Keratinocyte (primary cell): ENCODE measurements at regions not wholly inside any gene's neighbourhood (a gene's known extent, or its start where the extent isn't known, plus 50 kb on each side); places are given as distances from the start of the nearest gene placed in this dataset.

Experiments
- DNase-seq: peaks from one replicate; pipeline ENCODE4 v3.0.0-alpha.2; 2011; ENCODE audit warnings: low read depth, missing footprints, low spot score
- FAIRE-seq: peaks from 2 replicates; lab custom pipeline; 2011; peaks lifted over from hg19 to GRCh38; lab: Jason Lieb, UNC
- H2AFZ ChIP-seq: 2 replicates; pipeline ENCODE4 v1.6.0; 2012; ENCODE audit warnings: low read length, control low read depth, inconsistent platforms; ENCODE audit not compliant: control insufficient read depth
- H3K27ac ChIP-seq: 2 replicates; pipeline ENCODE4 v1.5.1; 2011; ENCODE audit warnings: low read length; ENCODE audit not compliant: control insufficient read depth, insufficient read depth
- H3K27me3 ChIP-seq: 3 replicates; pipeline ENCODE4 v1.6.0; 2011; ENCODE audit warnings: low read length; ENCODE audit not compliant: control insufficient read depth, insufficient read depth; ENCODE audit errors: extremely low read depth
- H3K36me3 ChIP-seq, 2 experiments: 2 replicates in 1 of 2; 3 replicates in 1 of 2; pipeline ENCODE4 v1.5.1; 2011; ENCODE audit warnings: low read length in 2 of 2, mild to moderate bottlenecking in 1 of 2; ENCODE audit not compliant: control insufficient read depth in 2 of 2, insufficient read depth in 2 of 2; ENCODE audit errors: extremely low read depth in 1 of 2
- H3K4me1 ChIP-seq: 3 replicates; pipeline ENCODE4 v1.5.1; 2011; ENCODE audit warnings: low read length; ENCODE audit not compliant: control insufficient read depth, insufficient read depth; ENCODE audit errors: extremely low read depth
- H3K4me2 ChIP-seq: 3 replicates; pipeline ENCODE4 v1.6.0; 2011; ENCODE audit warnings: low read depth, low read length; ENCODE audit not compliant: control insufficient read depth, insufficient read depth; ENCODE audit errors: extremely low read depth
- H3K4me3 ChIP-seq, 3 experiments: fragments of 200-600 bp in 1 of 3; sonication (generic) in 1 of 3; 2 replicates in 2 of 3; 3 replicates in 1 of 3; pipeline ENCODE4 v1.5.1; 2011 to 2016; ENCODE audit warnings: low read length in 3 of 3, mild to moderate bottlenecking in 3 of 3, control low read depth in 2 of 3, inconsistent platforms in 1 of 3, low read depth in 1 of 3, mixed read lengths in 1 of 3, mixed run types in 1 of 3, moderate library complexity in 1 of 3; ENCODE audit not compliant: control insufficient read depth in 2 of 3, insufficient read depth in 2 of 3; ENCODE audit errors: extremely low read depth in 1 of 3
- H3K79me2 ChIP-seq: 2 replicates; pipeline ENCODE4 v1.6.0; 2012; ENCODE audit warnings: low read length; ENCODE audit not compliant: control insufficient read depth, insufficient read depth
- H3K9ac ChIP-seq: 3 replicates; pipeline ENCODE4 v1.6.0; 2011; ENCODE audit warnings: low read length; ENCODE audit not compliant: control insufficient read depth, insufficient read depth; ENCODE audit errors: extremely low read depth
- H3K9me1 ChIP-seq: 3 replicates; pipeline ENCODE4 v1.6.0; 2011; ENCODE audit warnings: low read length; ENCODE audit not compliant: control insufficient read depth, insufficient read depth; ENCODE audit errors: extremely low read depth
- H3K9me3 ChIP-seq: 2 replicates; pipeline ENCODE4 v1.5.1; 2012; ENCODE audit warnings: low read depth, low read length; ENCODE audit not compliant: control insufficient read depth
- H4K20me1 ChIP-seq: 3 replicates; pipeline ENCODE4 v1.6.0; 2011; ENCODE audit warnings: low read length; ENCODE audit not compliant: control insufficient read depth, insufficient read depth; ENCODE audit errors: extremely low read depth
- CTCF ChIP-seq, 3 experiments: IDR thresholded peaks in 1 of 3; conservative IDR thresholded peaks in 1 of 3; optimal IDR thresholded peaks in 1 of 3; 2 replicates in 2 of 3; 3 replicates in 1 of 3; pipeline versions ENCODE3 to v1.5.1; 2011; ENCODE audit warnings: low read length in 3 of 3, mild to moderate bottlenecking in 3 of 3, moderate library complexity in 2 of 3, control low read depth in 1 of 3, inconsistent platforms in 1 of 3; ENCODE audit not compliant: insufficient read depth in 2 of 3; ENCODE audit errors: extremely low read depth in 1 of 3
- EZH2 ChIP-seq: IDR thresholded peaks from one replicate; pipeline ENCODE4 v1.6.1; 2012; ENCODE audit warnings: inconsistent platforms, mild to moderate bottlenecking, low read length, moderate library complexity
- dilution Hi-C: fragments of 300-500 bp; cut with MboI; formaldehyde crosslinking; loops from one replicate; pipeline ENCODE4 v1.7.0; 2020; ENCODE audit warnings: low sequenced_read_pairs; ENCODE audit not compliant: extremely low pct_ligation_motif_present

- Histone ChIP-seq H4K20me1 (no peaks in the 10 kb centered on the region), H2AFZ (no peak overlapping the region), H3K9me1 (no peaks in the 10 kb centered on the region), H3K79me2 (no peaks in the 10 kb centered on the region), H3K4me3 (no peak overlapping the region), H3K27ac (no peak overlapping the region), H3K4me2 (no peak overlapping the region), H3K27me3 (no peaks in the 10 kb centered on the region), H3K36me3 (no peaks in the 10 kb centered on the region), H3K9ac (no peak overlapping the region), H3K4me1 (no peaks in the 10 kb centered on the region), H3K9me3 (no peaks in the 10 kb centered on the region)
- no peak for DNase-seq
- TF ChIP-seq EZH2 (no peak), CTCF (optimal IDR thresholded peaks at IDR 0.05 in 1 of 3, IDR thresholded peaks at IDR 0.05 in 1 of 3, conservative IDR thresholded peaks at IDR 0.05 in 1 of 3; ENCODE audit: extremely low read depth in 1 of 3, insufficient read depth in 2 of 3, low read length in 3 of 3) (no peak)
- no peak for FAIRE-seq
- dilution Hi-C loops, result loop anchor here (25.0 kb wide), 1 partner anchor 1369 kb away; no protein-coding TSS in a partner anchor
Measured at GRCh38 chr16:75792771-75793492, 66.6 kb upstream of the CPHXL start.

- Histone ChIP-seq H3K4me3 (no peak overlapping the region), H3K79me2 (no peaks in the 10 kb centered on the region), H2AFZ (no peak overlapping the region), H3K27ac (no peak overlapping the region), H3K4me1 (no peaks in the 10 kb centered on the region), H3K4me2 (no peak overlapping the region), H3K9ac (no peak overlapping the region), H4K20me1 (no peaks in the 10 kb centered on the region), H3K9me3 (no peaks in the 10 kb centered on the region), H3K36me3 (no peaks in the 10 kb centered on the region), H3K27me3 (no peaks in the 10 kb centered on the region), H3K9me1 (no peaks in the 10 kb centered on the region)
- DNase-seq (no peak), FAIRE-seq (no peak)
- TF ChIP-seq CTCF (optimal IDR thresholded peaks at IDR 0.05 in 1 of 3, IDR thresholded peaks at IDR 0.05 in 1 of 3, conservative IDR thresholded peaks at IDR 0.05 in 1 of 3; ENCODE audit: extremely low read depth in 1 of 3, insufficient read depth in 2 of 3, low read length in 3 of 3), result no peak
- TF ChIP-seq EZH2, result no peak
- dilution Hi-C loops, result loop anchor here (25.0 kb wide), 1 partner anchor 1369 kb away; no protein-coding TSS in a partner anchor
Measured at GRCh38 chr16:75793641-75794040, 67.4 kb upstream of the CPHXL start.
